ENCODE measurements at regions not wholly inside any gene's neighbourhood (a gene's known extent, or its start where the extent isn't known, plus 50 kb on each side); places are given as distances from the start of the nearest gene placed in this dataset.
A peak's percentile ranks its signal among the peaks of the same experiment; 100 is the strongest.
"Not testable (repeated sequence)": the region's sequence is repeated elsewhere in the genome, so short reads cannot be mapped to it uniquely, and the experiment has no call there.

DNA sequence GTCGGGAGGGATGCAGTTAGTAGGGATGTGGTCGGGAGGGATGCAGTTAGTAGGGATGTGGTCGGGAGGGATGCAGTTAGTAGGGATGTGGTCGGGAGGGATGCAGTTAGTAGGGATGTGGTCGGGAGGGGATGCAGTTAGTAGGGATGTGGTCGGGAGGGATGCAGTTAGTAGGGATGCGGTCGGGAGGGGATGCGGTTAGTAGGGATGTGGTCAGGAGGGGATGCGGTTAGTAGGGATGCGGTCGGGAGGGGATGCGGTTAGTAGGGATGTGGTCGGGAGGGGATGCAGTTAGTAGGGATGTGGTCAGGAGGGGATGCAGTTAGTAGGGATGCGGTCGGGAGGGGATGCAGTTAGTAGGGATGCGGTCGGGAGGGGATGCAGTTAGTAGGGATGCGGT, 96.2 kb downstream of the BDH1 start:
- DNase-seq = peak in 3 of 5 donors; percentile 29 to 72 (median 32)
- POLR2A ChIA-PET; H3K4me3 ChIP-seq (ENCODE audit: low read length); H3K4me3 Mint-ChIP-seq; H3K27ac Mint-ChIP-seq; H3K27me3 ChIP-seq (ENCODE audit: insufficient read depth, low read length, poor library complexity, severe bottlenecking); H3K36me3 Mint-ChIP-seq; H3K36me3 ChIP-seq (ENCODE audit: insufficient read depth, low read length); H3K27ac ChIP-seq (ENCODE audit: low read depth, low read length); H3K9me3 ChIP-seq (ENCODE audit: low read length); H3K9me3 Mint-ChIP-seq; CTCF ChIA-PET: not testable (repeated sequence)
- peaks cover 16 to 27% of the 10 kb centered on the region in 2 donors for H3K27me3 Mint-ChIP-seq
- peaks cover 15 to 26% (median 23%) of the 10 kb centered on the region in 3 donors for H3K4me1 Mint-ChIP-seq
- H3K4me1 ChIP-seq (ENCODE audit: insufficient read depth, low read length) = peaks cover 15% of the 10 kb centered on the region

DNA sequence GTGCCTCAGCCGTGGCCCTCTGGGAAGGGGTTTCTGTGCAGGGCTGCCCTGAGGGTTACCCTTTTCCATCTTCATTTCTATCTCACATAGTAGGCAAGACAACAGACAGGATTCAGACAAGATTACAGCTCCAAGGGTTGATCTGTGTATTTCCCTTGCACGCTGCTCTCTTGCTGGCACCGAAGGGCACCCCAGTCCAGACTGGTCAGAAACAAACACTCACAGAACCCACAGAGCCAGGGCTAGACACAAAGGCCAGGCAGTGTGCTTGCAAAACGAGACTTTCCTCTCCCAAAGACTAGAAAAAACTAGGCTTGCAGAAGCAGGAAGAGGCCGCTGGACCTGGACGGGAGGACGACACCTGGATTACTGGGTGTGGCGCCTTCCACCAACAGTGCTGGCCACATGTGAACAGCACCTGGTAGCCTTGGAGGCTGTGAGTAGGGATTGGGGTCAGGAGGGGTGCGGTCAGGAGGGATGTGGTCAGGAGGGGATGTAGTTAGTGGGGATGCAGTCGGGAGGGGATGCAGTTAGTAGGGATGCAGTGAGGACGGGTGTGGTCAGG, 96.8 kb downstream of the BDH1 start:
- CTCF ChIA-PET = no interaction called here
- no peak overlapping the region for H3K27ac ChIP-seq (ENCODE audit: low read depth, low read length)
- H3K9me3 ChIP-seq (ENCODE audit: low read length) = no peaks in the 10 kb centered on the region
- Mint-ChIP-seq H3K27ac (peak overlapping the region in 4 of 8 donors; percentile 15 to 71 (median 37)), H3K27me3 (peaks cover 12 to 24% of the 10 kb centered on the region in 2 donors), H3K36me3 (peaks cover 0 to 3% (median 0%) of the 10 kb centered on the region in 3 donors), H3K4me3 (peak overlapping the region in 3 of 7 donors; percentile 12 to 53 (median 34)), H3K9me3 (peaks cover 0 to 10% (median 0%) of the 10 kb centered on the region in 5 donors), H3K4me1 (peaks cover 16 to 32% (median 28%) of the 10 kb centered on the region in 3 donors)
- H3K4me1 ChIP-seq (ENCODE audit: insufficient read depth, low read length) = peaks cover 15% of the 10 kb centered on the region
- POLR2A ChIA-PET = no interaction called here
- DNase-seq = peak in 1 of 5 donors; percentile 9
- no peaks in the 10 kb centered on the region for H3K36me3 ChIP-seq (ENCODE audit: insufficient read depth, low read length)
- H3K27me3 ChIP-seq (ENCODE audit: insufficient read depth, low read length, poor library complexity, severe bottlenecking) = no peaks in the 10 kb centered on the region
- no peak overlapping the region for H3K4me3 ChIP-seq (ENCODE audit: low read length)

DNA sequence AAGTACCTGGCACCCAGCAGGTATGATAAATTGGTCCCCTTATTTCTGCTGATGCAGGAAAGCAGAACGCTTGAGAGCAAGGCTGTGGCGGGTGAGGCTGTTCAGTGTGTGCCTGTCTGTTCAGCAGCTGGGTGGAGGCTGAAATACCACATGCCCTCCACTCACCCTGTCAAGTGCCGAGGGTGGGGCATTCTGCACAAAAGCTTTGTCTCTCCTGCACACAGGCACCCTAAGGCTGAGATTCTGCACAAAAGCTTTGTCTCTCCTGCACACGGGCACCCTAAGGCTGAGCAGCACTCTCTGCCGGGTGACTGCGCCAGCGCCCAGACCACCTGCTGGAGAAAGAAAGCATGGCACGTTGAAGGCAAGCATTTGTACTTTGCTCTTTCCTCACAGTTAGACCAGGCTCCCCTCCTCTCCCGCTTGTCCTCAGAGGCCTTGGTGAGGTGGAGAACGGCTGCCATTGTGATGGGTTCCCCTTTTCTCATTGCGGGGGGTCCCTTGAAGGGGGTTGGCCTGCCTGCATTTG, 97.5 kb downstream of the BDH1 start:
- Histone ChIP-seq H3K4me3 (ENCODE audit: low read length) (no peak overlapping the region), H3K27me3 (ENCODE audit: insufficient read depth, low read length, poor library complexity, severe bottlenecking) (no peaks in the 10 kb centered on the region), H3K36me3 (ENCODE audit: insufficient read depth, low read length) (no peaks in the 10 kb centered on the region), H3K9me3 (ENCODE audit: low read length) (no peaks in the 10 kb centered on the region), H3K4me1 (ENCODE audit: insufficient read depth, low read length) (peaks cover 15% of the 10 kb centered on the region), H3K27ac (ENCODE audit: low read depth, low read length) (no peak overlapping the region)
- peaks cover 0 to 10% (median 0%) of the 10 kb centered on the region in 5 donors for H3K9me3 Mint-ChIP-seq
- H3K4me3 Mint-ChIP-seq = peak overlapping the region in 6 of 7 donors; percentile 12 to 75 (median 58)
- peak overlapping the region in 1 of 8 donors; percentile 71 for H3K27ac Mint-ChIP-seq
- H3K27me3 Mint-ChIP-seq = peaks cover 6 to 22% of the 10 kb centered on the region in 2 donors
- ChIA-PET POLR2A (no interaction called here), CTCF (no interaction called here)
- H3K4me1 Mint-ChIP-seq = peaks cover 13 to 28% (median 26%) of the 10 kb centered on the region in 3 donors
- DNase-seq = no peak
- H3K36me3 Mint-ChIP-seq = peaks cover 0 to 3% (median 0%) of the 10 kb centered on the region in 3 donors

DNA sequence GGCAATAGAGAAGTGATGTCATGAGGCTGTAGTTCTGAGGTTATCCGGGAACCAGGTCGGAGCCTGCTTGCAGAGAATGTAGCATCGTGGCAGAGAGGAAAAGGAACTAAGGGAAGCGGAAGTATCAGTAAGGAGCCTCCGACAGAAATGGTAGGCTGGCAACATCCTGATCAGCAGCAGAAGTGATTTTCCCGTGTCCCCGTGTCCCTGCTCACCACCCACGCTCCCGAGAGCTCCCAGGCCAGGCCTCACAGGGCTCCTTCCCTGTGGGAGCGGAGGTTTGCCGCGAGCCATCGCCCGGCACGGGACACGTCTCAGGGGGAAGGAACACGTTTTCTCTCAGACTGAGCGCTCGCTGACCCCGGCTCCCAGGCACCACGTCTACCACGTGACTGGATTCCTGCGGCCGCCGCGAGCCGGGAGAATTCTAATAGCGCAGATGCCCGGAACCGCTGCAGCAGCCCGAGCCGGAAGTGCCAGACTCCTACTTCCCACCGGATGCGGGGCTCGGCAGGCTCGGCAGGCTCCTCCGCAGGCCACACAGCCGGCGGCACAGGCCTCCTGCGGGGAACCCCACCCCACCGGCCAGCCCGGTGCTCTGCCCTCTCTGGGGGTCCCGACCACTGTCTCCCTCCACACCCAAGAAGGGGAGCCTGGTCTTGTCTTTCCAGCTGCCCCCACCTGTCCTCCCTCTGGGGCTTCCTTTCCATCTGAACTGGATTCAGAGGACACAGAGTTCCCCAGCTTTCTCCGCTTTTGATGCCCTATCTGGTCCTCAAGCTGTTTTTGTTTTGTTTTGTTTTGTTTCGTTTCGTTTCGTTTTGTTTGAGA, 99.3 kb downstream of the BDH1 start:
- Mint-ChIP-seq H3K4me1 (peaks cover 13 to 28% (median 24%) of the 10 kb centered on the region in 3 donors), H3K27me3 (peaks cover 0 to 15% of the 10 kb centered on the region in 2 donors), H3K27ac (peak overlapping the region in 7 of 8 donors; percentile 65 to 91 (median 77)), H3K36me3 (peaks cover 0 to 3% (median 0%) of the 10 kb centered on the region in 3 donors), H3K4me3 (peak overlapping the region; percentile 80 to 93 (median 90)), H3K9me3 (peaks cover 0 to 10% (median 0%) of the 10 kb centered on the region in 5 donors)
- Histone ChIP-seq H3K27me3 (ENCODE audit: insufficient read depth, low read length, poor library complexity, severe bottlenecking) (no peaks in the 10 kb centered on the region), H3K4me1 (ENCODE audit: insufficient read depth, low read length) (peaks cover 15% of the 10 kb centered on the region), H3K27ac (ENCODE audit: low read depth, low read length) (peak overlapping the region; percentile 21), H3K36me3 (ENCODE audit: insufficient read depth, low read length) (no peaks in the 10 kb centered on the region), H3K4me3 (ENCODE audit: low read length) (peak overlapping the region; percentile 70), H3K9me3 (ENCODE audit: low read length) (no peaks in the 10 kb centered on the region)
- CTCF ChIA-PET = no interaction called here
- POLR2A ChIA-PET = no interaction called here
- DNase-seq = peak; percentile 16 to 52 (median 24)

DNA sequence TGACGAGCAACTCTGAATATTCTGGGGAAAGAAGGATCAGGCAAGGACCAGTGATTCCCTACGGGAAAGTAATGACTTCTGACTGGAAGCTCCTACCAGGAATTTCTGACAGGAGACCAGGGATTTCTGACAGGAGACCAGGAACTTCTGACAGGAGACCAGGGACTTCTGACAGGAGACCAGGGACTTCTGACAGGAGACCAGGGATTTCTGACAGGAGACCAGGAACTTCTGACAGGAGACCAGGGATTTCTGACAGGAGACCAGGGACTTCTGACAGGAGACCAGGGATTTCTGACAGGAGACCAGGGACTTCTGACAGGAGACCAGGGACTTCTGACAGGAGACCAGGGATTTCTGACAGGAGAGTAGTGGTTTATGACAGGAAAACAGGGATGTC, 100.9 kb downstream of the BDH1 start:
- H3K27ac Mint-ChIP-seq; H3K27ac ChIP-seq (ENCODE audit: low read depth, low read length); H3K36me3 ChIP-seq (ENCODE audit: insufficient read depth, low read length); H3K9me3 Mint-ChIP-seq; H3K27me3 ChIP-seq (ENCODE audit: insufficient read depth, low read length, poor library complexity, severe bottlenecking); DNase-seq; H3K4me3 ChIP-seq (ENCODE audit: low read length); H3K36me3 Mint-ChIP-seq; H3K9me3 ChIP-seq (ENCODE audit: low read length): not testable (repeated sequence)
- H3K27me3 Mint-ChIP-seq = peaks cover 0 to 14% of the 10 kb centered on the region in 2 donors
- peak overlapping the region; percentile 80 to 93 (median 90) for H3K4me3 Mint-ChIP-seq
- POLR2A ChIA-PET = interaction anchor here (0.6 kb wide), 1 partner anchor 157 kb away, joined by 5 read pairs; the partner anchor contains the start of gene DLG1
- peaks cover 15% of the 10 kb centered on the region for H3K4me1 ChIP-seq (ENCODE audit: insufficient read depth, low read length)
- peaks cover 13 to 28% (median 24%) of the 10 kb centered on the region in 3 donors for H3K4me1 Mint-ChIP-seq
- CTCF ChIA-PET = interaction anchor here (1.3 kb wide), 1 partner anchor 59 kb away, joined by 3 read pairs; no protein-coding TSS in a partner anchor

DNA sequence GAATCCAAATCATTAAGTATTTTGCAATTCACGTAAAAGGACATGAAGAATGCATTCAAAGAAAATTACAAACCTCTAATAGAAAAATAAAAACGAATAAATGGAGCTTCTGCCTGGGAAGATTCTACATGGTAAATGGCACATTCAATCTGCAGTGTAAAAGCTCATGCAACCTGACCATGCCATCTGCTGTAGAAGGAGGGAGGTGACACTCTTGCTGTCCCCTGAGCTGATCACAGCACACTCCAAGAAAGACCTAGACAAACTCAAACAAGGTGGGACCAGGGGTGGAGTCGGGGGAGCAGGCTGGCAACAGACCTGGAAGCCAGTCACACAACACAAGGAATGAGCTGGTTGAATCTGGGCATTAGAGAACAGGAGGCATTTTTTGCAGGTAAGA, 101.8 kb downstream of the BDH1 start:
- POLR2A ChIA-PET = no interaction called here
- peak in 1 of 5 donors; percentile 20 for DNase-seq

DNA sequence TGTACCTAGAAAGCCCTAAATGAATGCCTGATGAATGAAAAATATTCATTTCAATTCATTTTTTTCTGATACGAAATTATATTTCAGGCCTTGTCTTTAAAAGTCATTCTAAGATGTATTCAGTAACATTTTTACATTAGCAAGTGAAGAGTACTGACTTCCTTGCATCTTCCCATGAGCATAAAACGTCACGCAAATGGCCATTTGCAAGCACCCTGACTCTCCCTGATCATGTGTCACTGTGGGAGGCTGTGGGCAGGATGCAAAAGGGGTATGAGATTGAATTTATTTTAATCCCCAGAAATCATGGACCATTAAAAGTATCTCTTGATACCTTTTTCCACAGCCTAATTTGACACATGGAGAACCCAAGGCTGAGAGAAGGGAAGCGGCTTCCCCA, 105.0 kb downstream of the BDH1 start:
- H3K27me3 Mint-ChIP-seq = peaks cover 5 to 7% of the 10 kb centered on the region in 2 donors
- H3K4me3 ChIP-seq (ENCODE audit: low read length) = no peak overlapping the region
- ChIA-PET CTCF (no interaction called here), POLR2A (interaction anchor here (0.6 kb wide), 1 partner anchor 20 kb away, joined by 3 read pairs; no protein-coding TSS in a partner anchor)
- no peaks in the 10 kb centered on the region for H3K9me3 Mint-ChIP-seq
- H3K36me3 ChIP-seq (ENCODE audit: insufficient read depth, low read length) = no peaks in the 10 kb centered on the region
- no peak overlapping the region for H3K4me3 Mint-ChIP-seq
- H3K36me3 Mint-ChIP-seq = no peaks in the 10 kb centered on the region
- no peaks in the 10 kb centered on the region for H3K9me3 ChIP-seq (ENCODE audit: low read length)
- H3K27ac ChIP-seq (ENCODE audit: low read depth, low read length) = no peak overlapping the region
- peaks cover 6 to 14% (median 14%) of the 10 kb centered on the region in 3 donors for H3K4me1 Mint-ChIP-seq
- H3K27me3 ChIP-seq (ENCODE audit: insufficient read depth, low read length, poor library complexity, severe bottlenecking) = no peaks in the 10 kb centered on the region
- H3K27ac Mint-ChIP-seq = no peak overlapping the region
- DNase-seq = no peak
- peaks cover 14% of the 10 kb centered on the region for H3K4me1 ChIP-seq (ENCODE audit: insufficient read depth, low read length)

More for the DNA sequence above, 101.8 kb downstream of the BDH1 start:
- H3K4me1 Mint-ChIP-seq = peaks cover 13 to 28% (median 24%) of the 10 kb centered on the region in 3 donors
- H3K36me3 Mint-ChIP-seq = peaks cover 0 to 3% (median 0%) of the 10 kb centered on the region in 3 donors
- peak overlapping the region in 3 of 7 donors; percentile 3 to 70 (median 20) for H3K4me3 Mint-ChIP-seq
- H3K9me3 Mint-ChIP-seq = peaks cover 0 to 4% (median 0%) of the 10 kb centered on the region in 5 donors
- no peaks in the 10 kb centered on the region for H3K36me3 ChIP-seq (ENCODE audit: insufficient read depth, low read length)
- H3K27ac ChIP-seq (ENCODE audit: low read depth, low read length) = no peak overlapping the region
- no peaks in the 10 kb centered on the region for H3K27me3 ChIP-seq (ENCODE audit: insufficient read depth, low read length, poor library complexity, severe bottlenecking)
- peak overlapping the region in 3 of 8 donors; percentile 7 to 79 (median 20) for H3K27ac Mint-ChIP-seq
- H3K4me3 ChIP-seq (ENCODE audit: low read length) = no peak overlapping the region
- peaks cover 0 to 14% of the 10 kb centered on the region in 2 donors for H3K27me3 Mint-ChIP-seq
- peaks cover 15% of the 10 kb centered on the region for H3K4me1 ChIP-seq (ENCODE audit: insufficient read depth, low read length)
- CTCF ChIA-PET = interaction anchor here (0.9 to 1.8 kb wide), 6 partner anchors 13 to 197 kb away, joined by 3 to 16 read pairs (median 4); no protein-coding TSS in a partner anchor
- H3K9me3 ChIP-seq (ENCODE audit: low read length) = no peaks in the 10 kb centered on the region

All from CD8-positive, alpha-beta memory T cell (primary cell).